ENCODE measurements at regions not wholly inside any gene's neighbourhood (a gene's known extent, or its start where the extent isn't known, plus 50 kb on each side); places are given as distances from the start of the nearest gene placed in this dataset.

DNA sequence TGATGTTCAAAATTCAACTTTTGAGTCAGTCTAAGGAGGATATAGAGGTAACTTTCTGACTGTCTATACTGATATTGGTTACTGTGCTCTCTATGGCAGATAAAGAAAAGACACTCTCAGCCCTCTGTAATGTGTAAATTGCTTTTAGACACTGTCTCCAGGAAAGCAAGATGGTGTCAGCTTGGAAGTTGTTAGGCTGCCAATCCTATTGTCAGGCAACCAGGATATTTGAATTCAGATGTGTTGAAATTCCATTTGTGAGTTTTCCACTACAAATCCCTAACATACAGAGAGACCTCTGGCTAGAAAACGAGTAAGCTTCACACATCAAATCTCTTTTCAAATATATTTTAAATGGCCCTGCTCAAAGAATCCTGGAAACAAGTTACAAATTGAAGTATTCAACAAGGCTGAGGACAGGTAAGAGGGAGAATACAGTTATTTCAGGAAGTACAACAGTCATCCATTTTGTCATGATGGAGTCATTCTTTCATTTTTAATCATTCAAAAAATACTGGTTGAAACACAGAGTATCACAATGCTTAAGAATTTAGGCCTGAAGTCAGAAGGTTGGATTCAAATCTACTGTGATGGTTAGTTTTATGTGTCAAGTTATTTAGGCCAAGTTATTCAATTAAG lies 312.0 kb downstream of the OLFM4 start:
- TF ChIP-seq CTCF (IDR thresholded peaks at IDR 0.05) (no peak), POLR2A (IDR thresholded peaks at IDR 0.05) (no peak)
